Mammary epithelial cell (primary cell): ENCODE measurements at regions not wholly inside any gene's neighbourhood (a gene's known extent, or its start where the extent isn't known, plus 50 kb on each side); places are given as distances from the start of the nearest gene placed in this dataset.

Experiments
- EZH2 ChIP-seq: IDR thresholded peaks from 2 replicates; pipeline ENCODE4 v1.6.1; 2012; ENCODE audit warnings: low read length, inconsistent platforms, borderline replicate concordance
- TF ChIP-seq, protein P1 (sequence below), 2 donors: IDR thresholded peaks in 1 of 2; conservative IDR thresholded peaks in 1 of 2; 2 replicates each; pipeline ENCODE4 v1.5.1; 2011 to 2012; ENCODE audit warnings: inconsistent platforms in 2 of 2, low read length in 2 of 2, mild to moderate bottlenecking in 2 of 2, control low read depth in 1 of 2, low read depth in 1 of 2; ENCODE audit not compliant: insufficient read depth in 1 of 2; ENCODE audit errors: extremely low read depth in 1 of 2

DNA sequence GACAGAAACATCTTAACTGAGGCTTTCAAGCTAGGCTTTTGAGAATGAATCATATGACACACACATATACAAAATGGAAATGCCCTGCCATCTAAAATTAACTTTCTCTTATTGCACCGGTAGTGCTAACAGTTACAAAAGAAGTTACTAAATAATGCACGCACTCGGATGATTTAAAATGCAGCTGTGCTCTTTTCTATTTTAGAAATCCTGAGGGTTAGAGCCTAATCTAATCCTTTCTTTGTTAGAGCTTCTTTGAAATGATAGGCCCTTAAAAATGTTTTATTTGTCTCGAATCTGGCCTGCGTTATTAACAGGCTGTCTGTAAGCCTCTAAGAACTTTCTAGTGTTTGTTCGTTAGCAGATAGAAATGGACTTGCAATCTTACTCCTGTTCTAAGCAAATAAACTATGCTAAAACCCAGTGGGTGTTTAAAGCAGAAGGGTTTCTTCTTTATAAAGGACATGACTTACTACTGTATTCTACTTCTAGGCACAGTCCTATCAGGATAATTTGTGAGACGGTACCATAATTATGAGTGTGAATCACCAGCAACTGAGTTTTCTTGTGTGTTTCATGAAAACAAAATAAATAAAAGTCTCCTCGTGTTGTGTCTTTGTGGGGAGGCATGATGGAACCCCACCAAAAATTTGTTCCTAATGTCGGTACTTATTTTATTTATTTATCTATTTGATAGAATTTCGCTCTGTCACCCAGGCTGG lies 69.2 kb upstream of the MYO10 start:
- TF ChIP-seq, protein P1, sequence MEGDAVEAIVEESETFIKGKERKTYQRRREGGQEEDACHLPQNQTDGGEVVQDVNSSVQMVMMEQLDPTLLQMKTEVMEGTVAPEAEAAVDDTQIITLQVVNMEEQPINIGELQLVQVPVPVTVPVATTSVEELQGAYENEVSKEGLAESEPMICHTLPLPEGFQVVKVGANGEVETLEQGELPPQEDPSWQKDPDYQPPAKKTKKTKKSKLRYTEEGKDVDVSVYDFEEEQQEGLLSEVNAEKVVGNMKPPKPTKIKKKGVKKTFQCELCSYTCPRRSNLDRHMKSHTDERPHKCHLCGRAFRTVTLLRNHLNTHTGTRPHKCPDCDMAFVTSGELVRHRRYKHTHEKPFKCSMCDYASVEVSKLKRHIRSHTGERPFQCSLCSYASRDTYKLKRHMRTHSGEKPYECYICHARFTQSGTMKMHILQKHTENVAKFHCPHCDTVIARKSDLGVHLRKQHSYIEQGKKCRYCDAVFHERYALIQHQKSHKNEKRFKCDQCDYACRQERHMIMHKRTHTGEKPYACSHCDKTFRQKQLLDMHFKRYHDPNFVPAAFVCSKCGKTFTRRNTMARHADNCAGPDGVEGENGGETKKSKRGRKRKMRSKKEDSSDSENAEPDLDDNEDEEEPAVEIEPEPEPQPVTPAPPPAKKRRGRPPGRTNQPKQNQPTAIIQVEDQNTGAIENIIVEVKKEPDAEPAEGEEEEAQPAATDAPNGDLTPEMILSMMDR (conservative IDR thresholded peaks at IDR 0.05 in 1 of 2, IDR thresholded peaks at IDR 0.05 in 1 of 2; ENCODE audit: extremely low read depth in 1 of 2, insufficient read depth in 1 of 2, low read depth in 1 of 2, low read length in 2 of 2) = no peak
- TF ChIP-seq EZH2 = no peak
